Kidney (tissue), 13 donors: ENCODE measurements at regions not wholly inside any gene's neighbourhood (a gene's known extent, or its start where the extent isn't known, plus 50 kb on each side); places are given as distances from the start of the nearest gene placed in this dataset.
"Not testable (repeated sequence)": the region's sequence is repeated elsewhere in the genome, so short reads cannot be mapped to it uniquely, and the experiment has no call there.

ENCODE experiments used
- DNase-seq, 5 donors: peaks; one replicate each; pipeline ENCODE4 v3.0.0-alpha.2; 2013 to 2020
- FAIRE-seq: peaks from 2 replicates; lab custom pipeline; 2012; peaks lifted over from hg19 to GRCh38; lab: Jason Lieb, UNC
- H3K27ac ChIP-seq, 2 donors: one replicate each; pipeline ENCODE4 v1.7.0; 2013; ENCODE audit warnings: low read depth in 2 of 2, low read length in 2 of 2, inconsistent platforms in 1 of 2
- H3K27me3 ChIP-seq: one replicate; pipeline ENCODE4 v1.7.1; 2013; ENCODE audit warnings: low read length, inconsistent platforms; ENCODE audit not compliant: control insufficient read depth, insufficient read depth
- H3K36me3 ChIP-seq, 3 donors: one replicate each; pipeline versions ENCODE4 v1.7.0 to v1.7.1; 2013; ENCODE audit warnings: low read length in 3 of 3, control low read depth in 1 of 3, inconsistent platforms in 1 of 3; ENCODE audit not compliant: insufficient read depth in 3 of 3, control insufficient read depth in 2 of 3
- H3K4me1 ChIP-seq, 3 donors: one replicate each; pipeline versions ENCODE4 v1.7.0 to v1.7.1; 2013; ENCODE audit warnings: low read length in 3 of 3, inconsistent platforms in 1 of 3, low read depth in 1 of 3; ENCODE audit not compliant: control insufficient read depth in 2 of 3, insufficient read depth in 2 of 3
- H3K4me3 ChIP-seq, 3 donors: one replicate each; pipeline versions ENCODE4 v1.7.0 to v1.8.1; 2013; ENCODE audit warnings: low read length in 3 of 3, control low read depth in 1 of 3, inconsistent platforms in 1 of 3
- H3K9ac ChIP-seq, 3 donors: one replicate each; pipeline versions ENCODE4 v1.7.0 to v1.7.1; 2013; ENCODE audit warnings: low read length in 3 of 3, control low read depth in 1 of 3, inconsistent platforms in 1 of 3
- H3K9me3 ChIP-seq, 3 donors: one replicate each; pipeline versions ENCODE4 v1.7.0 to v1.7.1; 2013; ENCODE audit warnings: low read length in 3 of 3, control low read depth in 1 of 3, inconsistent platforms in 1 of 3; ENCODE audit not compliant: control insufficient read depth in 2 of 3, insufficient read depth in 1 of 3
- CTCF ChIP-seq: IDR thresholded peaks from 3 replicates; pipeline ENCODE4 v1.5.1; 2012; ENCODE audit warnings: mild to moderate bottlenecking, moderate library complexity, borderline replicate concordance; ENCODE audit not compliant: insufficient read depth; ENCODE audit errors: extremely low read depth
- intact Hi-C: fragments of 100-400 bp; cut with DNase I; formaldehyde crosslinking; loops from one replicate; pipeline ENCODE4 v1.11.1; 2022
- donor health status: control.
- donor health status: control.
- donor health status: control.
- donor health status: control.
- donor health status: control.
- donor health status: DM: yes; HTN: yes; CAD: no.
- donor health status: Normal renal cell carcinoma (clear cell type).

- H3K4me1 ChIP-seq: peaks cover 0 to 2% (median 2%) of the 10 kb centered on the region in 3 donors
- no peaks in the 10 kb centered on the region for H3K27me3 ChIP-seq
- no peak for DNase-seq
- peaks cover 0 to 1% (median 0%) of the 10 kb centered on the region in 3 donors for H3K9me3 ChIP-seq
- H3K9ac ChIP-seq: no peak overlapping the region
- no peak overlapping the region for H3K4me3 ChIP-seq
- intact Hi-C loops: loop anchor here (5.0 kb wide), 1 partner anchor 128 kb away; no protein-coding TSS in a partner anchor
- H3K27ac ChIP-seq: no peak overlapping the region
- TF ChIP-seq CTCF: no peak
- no peaks in the 10 kb centered on the region for H3K36me3 ChIP-seq
- no peak for FAIRE-seq
These were observed 62.9 kb downstream of the TMEM235 start for GRCh38 chr17:78294356-78294755.

- not testable (repeated sequence) for H3K4me3 ChIP-seq, H3K36me3 ChIP-seq, H3K9me3 ChIP-seq, DNase-seq, FAIRE-seq, H3K9ac ChIP-seq, H3K27ac ChIP-seq, H3K27me3 ChIP-seq, H3K4me1 ChIP-seq
- intact Hi-C loops: loop anchor here (5.0 kb wide), 1 partner anchor 129 kb away; no protein-coding TSS in a partner anchor
These were observed 61.7 kb downstream of the TMEM235 start for GRCh38 chr17:78293151-78293550.

- FAIRE-seq (no peak), DNase-seq (no peak)
- no peak overlapping the region for H3K27ac ChIP-seq
- no peak overlapping the region for H3K4me3 ChIP-seq
- H3K27me3 ChIP-seq: no peaks in the 10 kb centered on the region
- H3K36me3 ChIP-seq: no peaks in the 10 kb centered on the region
- intact Hi-C loops: loop anchor here (5.0 kb wide), 1 partner anchor 130 kb away; no protein-coding TSS in a partner anchor
- peaks cover 0 to 2% (median 2%) of the 10 kb centered on the region in 3 donors for H3K4me1 ChIP-seq
- H3K9me3 ChIP-seq: peaks cover 0 to 1% (median 0%) of the 10 kb centered on the region in 3 donors
- no peak overlapping the region for H3K9ac ChIP-seq
- TF ChIP-seq CTCF: no peak
These were observed 60.8 kb downstream of the TMEM235 start for GRCh38 chr17:78291944-78292910.

GRCh38 chr17:78290721-78291120, 59.3 kb downstream of the TMEM235 start:
- intact Hi-C loops: loop anchor here (5.0 kb wide), 1 partner anchor 132 kb away; no protein-coding TSS in a partner anchor
- Histone ChIP-seq H3K36me3 (no peaks in the 10 kb centered on the region), H3K27ac (no peak overlapping the region), H3K9ac (no peak overlapping the region), H3K4me1 (peaks cover 0 to 2% (median 2%) of the 10 kb centered on the region in 3 donors), H3K27me3 (no peaks in the 10 kb centered on the region), H3K4me3 (no peak overlapping the region), H3K9me3 (peaks cover 0 to 1% (median 0%) of the 10 kb centered on the region in 3 donors)
- DNase-seq (no peak), FAIRE-seq (no peak)
- no peak for TF ChIP-seq CTCF
